LNCAP (cell line): ENCODE measurements at regions not wholly inside any gene's neighbourhood (a gene's known extent, or its start where the extent isn't known, plus 50 kb on each side); places are given as distances from the start of the nearest gene placed in this dataset.

ENCODE experiments used
- CTCF ChIP-seq: fragments of 450-650 bp; IDR thresholded peaks from 2 replicates; pipeline ENCODE4 v1.5.1; 2017; ENCODE audit warnings: mild to moderate bottlenecking

GRCh38 chr12:25764892-25765291 is 193.6 kb upstream of the RASSF8 start:
- TF ChIP-seq CTCF, result no peak

GRCh38 chr12:25767606-25768005 is 190.9 kb upstream of the RASSF8 start:
- TF ChIP-seq CTCF, result no peak

GRCh38 chr12:25768151-25768550 is 190.3 kb upstream of the RASSF8 start:
- no peak for TF ChIP-seq CTCF

- TF ChIP-seq CTCF, result no peak
These were observed 189.2 kb upstream of the RASSF8 start for GRCh38 chr12:25769082-25769945.

- no peak for TF ChIP-seq CTCF
These were observed 187.4 kb upstream of the RASSF8 start for GRCh38 chr12:25771041-25771440.

- TF ChIP-seq CTCF, result no peak
These were observed 187.0 kb upstream of the RASSF8 start for GRCh38 chr12:25771476-25771875.

GRCh38 chr12:25775968-25776367 is 182.5 kb upstream of the RASSF8 start:
- TF ChIP-seq CTCF, result no peak
